GM23338 (cell line): ENCODE measurements at regions not wholly inside any gene's neighbourhood (a gene's known extent, or its start where the extent isn't known, plus 50 kb on each side); places are given as distances from the start of the nearest gene placed in this dataset.

ENCODE experiments used
- ATAC-seq: fragments of 200-7000 bp; cut with Tn5 transposase; 3 replicates; pipeline ENCODE4 v1.9.1; 2020
- DNase-seq: peaks from one replicate; pipeline ENCODE4 v3.0.0-alpha.2; 2015; ENCODE audit warnings: low spot score
- H2AFZ ChIP-seq: fragments of 200-600 bp; sonication (generic); 2 replicates; pipeline ENCODE4 v1.8.0; 2016; ENCODE audit warnings: antibody characterized with exemption, mild to moderate bottlenecking, moderate library complexity
- H3F3A ChIP-seq: fragments of 200-600 bp; sonication (generic); replicated peaks from 2 replicates; pipeline ENCODE4 v1.8.0; 2017; ENCODE audit warnings: antibody characterized with exemption, mixed run types, low read depth
- H3K27ac ChIP-seq: fragments of 200-600 bp; sonication (generic); 2 replicates; pipeline ENCODE4 v1.6.1; 2016; ENCODE audit warnings: low read depth
- H3K27me3 ChIP-seq: fragments of 200-600 bp; sonication (generic); 2 replicates; pipeline ENCODE4 v1.8.0; 2016; ENCODE audit warnings: mild to moderate bottlenecking, mixed run types, moderate library complexity; ENCODE audit not compliant: insufficient read depth
- H3K36me3 ChIP-seq: fragments of 200-600 bp; sonication (generic); 2 replicates; pipeline ENCODE4 v1.8.0; 2016; ENCODE audit warnings: mild to moderate bottlenecking; ENCODE audit not compliant: insufficient read depth
- H3K4me1 ChIP-seq: fragments of 200-600 bp; sonication (generic); 2 replicates; pipeline ENCODE4 v1.8.0; 2016; ENCODE audit warnings: mild to moderate bottlenecking, moderate library complexity; ENCODE audit not compliant: insufficient read depth
- H3K4me2 ChIP-seq: fragments of 200-600 bp; sonication (generic); 2 replicates; pipeline ENCODE4 v1.7.1; 2017; ENCODE audit warnings: mixed run types
- H3K4me3 ChIP-seq: fragments of 200-600 bp; sonication (generic); 2 replicates; pipeline ENCODE4 v1.6.1; 2016; ENCODE audit warnings: mixed run types
- H3K79me2 ChIP-seq: fragments of 200-600 bp; sonication (generic); replicated peaks from 2 replicates; pipeline ENCODE4 v1.8.0; 2017; ENCODE audit warnings: mild to moderate bottlenecking; ENCODE audit not compliant: insufficient read depth
- H3K9me2 ChIP-seq: fragments of 200-600 bp; sonication (generic); 2 replicates; pipeline ENCODE4 v1.8.0; 2017; ENCODE audit not compliant: insufficient read depth
- H4K20me1 ChIP-seq: fragments of 200-600 bp; sonication (generic); replicated peaks from 2 replicates; pipeline ENCODE4 v1.8.0; 2017; ENCODE audit warnings: mild to moderate bottlenecking; ENCODE audit not compliant: insufficient read depth
- H3K27ac Mint-ChIP-seq: 2 replicates; pipeline ENCODE4 v1.8.0; 2020; ENCODE audit warnings: inconsistent platforms, mild to moderate bottlenecking, moderate library complexity, mixed read lengths
- H3K27me3 Mint-ChIP-seq: 3 replicates; pipeline ENCODE4 v1.8.0; 2022; ENCODE audit warnings: low read depth, mild to moderate bottlenecking, moderate library complexity, mixed read lengths, inconsistent platforms; ENCODE audit not compliant: insufficient read depth, poor library complexity
- H3K36me3 Mint-ChIP-seq: 3 replicates; pipeline ENCODE4 v1.8.0; 2021; ENCODE audit warnings: low read depth, mild to moderate bottlenecking, inconsistent platforms, moderate library complexity, mixed read lengths
- H3K4me1 Mint-ChIP-seq: 3 replicates; pipeline ENCODE4 v1.8.0; 2020; ENCODE audit warnings: mild to moderate bottlenecking, inconsistent platforms, mixed read lengths
- H3K4me3 Mint-ChIP-seq: 3 replicates; pipeline ENCODE4 v1.8.0; 2021; ENCODE audit warnings: moderate library complexity, mild to moderate bottlenecking, inconsistent platforms, mixed read lengths
- H3K9me3 Mint-ChIP-seq: 3 replicates; pipeline ENCODE4 v1.8.0; 2020; ENCODE audit warnings: moderate library complexity, mild to moderate bottlenecking, inconsistent platforms, mixed read lengths
- CREB1 ChIP-seq: fragments of 250-450 bp; sonication (Bioruptor Pico); IDR thresholded peaks from 2 replicates; pipeline ENCODE4 v1.5.0; 2020; ENCODE audit warnings: low read depth, mild to moderate bottlenecking, moderate library complexity
- ETS1 ChIP-seq: IDR thresholded peaks from 2 replicates; pipeline ENCODE4 v1.6.1; 2016; ENCODE audit warnings: antibody characterized with exemption
- EZH2 ChIP-seq: fragments of 200-600 bp; sonication (generic); IDR thresholded peaks from one replicate; pipeline ENCODE4 v1.8.0; 2017; ENCODE audit warnings: antibody characterized with exemption, mild to moderate bottlenecking, low read depth; ENCODE audit not compliant: unreplicated experiment
- EZH2phosphoT487 ChIP-seq: fragments of 200-600 bp; sonication (generic); IDR thresholded peaks from one replicate; pipeline ENCODE4 v1.8.1; 2018; ENCODE audit warnings: antibody characterized with exemption; ENCODE audit not compliant: unreplicated experiment
- JUNB ChIP-seq: IDR thresholded peaks from one replicate; pipeline ENCODE4 v1.6.1; 2016; ENCODE audit warnings: antibody characterized with exemption; ENCODE audit not compliant: unreplicated experiment
- NANOG ChIP-seq: IDR thresholded peaks from 2 replicates; pipeline ENCODE4 v1.6.1; 2016; ENCODE audit warnings: antibody characterized with exemption, borderline replicate concordance
- POLR2AphosphoS5 ChIP-seq: IDR thresholded peaks from 2 replicates; pipeline ENCODE4 v1.6.1; 2016; ENCODE audit warnings: antibody characterized with exemption, low read depth
- STAT1 ChIP-seq: IDR thresholded peaks from one replicate; pipeline ENCODE4 v1.6.1; 2016; ENCODE audit warnings: antibody characterized with exemption; ENCODE audit not compliant: unreplicated experiment
- ZNF114 ChIP-seq: fragments of 250-450 bp; sonication (Bioruptor Pico); IDR thresholded peaks from 2 replicates; pipeline ENCODE4 v1.5.0; 2020; ENCODE audit warnings: mild to moderate bottlenecking, moderate library complexity
- ZNF331 ChIP-seq: fragments of 250-450 bp; sonication (Bioruptor Pico); IDR thresholded peaks from 2 replicates; pipeline ENCODE4 v1.5.0; 2020; ENCODE audit warnings: low read depth, mild to moderate bottlenecking, moderate library complexity
- TF ChIP-seq, protein P1 (sequence below): IDR thresholded peaks from one replicate; pipeline ENCODE4 v1.6.1; 2018; ENCODE audit warnings: antibody characterized with exemption; ENCODE audit not compliant: unreplicated experiment
- TF ChIP-seq, protein P2 (sequence below): fragments of 250-450 bp; sonication (Bioruptor Pico); IDR thresholded peaks from 2 replicates; pipeline ENCODE4 v1.5.0; 2020; ENCODE audit warnings: mild to moderate bottlenecking, moderate library complexity
- TF ChIP-seq, protein P3 (sequence below), 2 experiments: fragments of 200-600 bp in 1 of 2; sonication (generic) in 1 of 2; conservative IDR thresholded peaks; 2 replicates each; pipeline versions ENCODE4 v1.5.1 to v1.6.1; 2016 to 2017; ENCODE audit warnings: antibody characterized with exemption in 2 of 2, low read depth in 2 of 2, mild to moderate bottlenecking in 2 of 2, moderate library complexity in 1 of 2

- DNase-seq (no peak), ATAC-seq (no peak)
- no peak overlapping the region for H3K4me3 Mint-ChIP-seq
- no peaks in the 10 kb centered on the region; the same call in 2 of the 3 replicates for H3K9me3 Mint-ChIP-seq
- Histone ChIP-seq H4K20me1 (no peaks in the 10 kb centered on the region), H3K4me3 (no peak overlapping the region), H3K36me3 (no peaks in the 10 kb centered on the region), H3K79me2 (no peaks in the 10 kb centered on the region), H3K4me1 (no peaks in the 10 kb centered on the region; the same call in 1 of the 2 replicates), H3K27ac (no peak overlapping the region), H3K9me2 (no peaks in the 10 kb centered on the region), H3F3A (no peaks in the 10 kb centered on the region), H2AFZ (no peak overlapping the region), H3K27me3 (no peaks in the 10 kb centered on the region), H3K4me2 (no peak overlapping the region)
- TF ChIP-seq STAT1 (no peak), ZNF331 (no peak), NANOG (no peak), EZH2phosphoT487 (no peak), JUNB (no peak), ETS1 (no peak), POLR2AphosphoS5 (no peak), CREB1 (no peak), ZNF114 (CRISPR knock-in tag) (no peak), EZH2 (no peak)
- TF ChIP-seq, protein P1, sequence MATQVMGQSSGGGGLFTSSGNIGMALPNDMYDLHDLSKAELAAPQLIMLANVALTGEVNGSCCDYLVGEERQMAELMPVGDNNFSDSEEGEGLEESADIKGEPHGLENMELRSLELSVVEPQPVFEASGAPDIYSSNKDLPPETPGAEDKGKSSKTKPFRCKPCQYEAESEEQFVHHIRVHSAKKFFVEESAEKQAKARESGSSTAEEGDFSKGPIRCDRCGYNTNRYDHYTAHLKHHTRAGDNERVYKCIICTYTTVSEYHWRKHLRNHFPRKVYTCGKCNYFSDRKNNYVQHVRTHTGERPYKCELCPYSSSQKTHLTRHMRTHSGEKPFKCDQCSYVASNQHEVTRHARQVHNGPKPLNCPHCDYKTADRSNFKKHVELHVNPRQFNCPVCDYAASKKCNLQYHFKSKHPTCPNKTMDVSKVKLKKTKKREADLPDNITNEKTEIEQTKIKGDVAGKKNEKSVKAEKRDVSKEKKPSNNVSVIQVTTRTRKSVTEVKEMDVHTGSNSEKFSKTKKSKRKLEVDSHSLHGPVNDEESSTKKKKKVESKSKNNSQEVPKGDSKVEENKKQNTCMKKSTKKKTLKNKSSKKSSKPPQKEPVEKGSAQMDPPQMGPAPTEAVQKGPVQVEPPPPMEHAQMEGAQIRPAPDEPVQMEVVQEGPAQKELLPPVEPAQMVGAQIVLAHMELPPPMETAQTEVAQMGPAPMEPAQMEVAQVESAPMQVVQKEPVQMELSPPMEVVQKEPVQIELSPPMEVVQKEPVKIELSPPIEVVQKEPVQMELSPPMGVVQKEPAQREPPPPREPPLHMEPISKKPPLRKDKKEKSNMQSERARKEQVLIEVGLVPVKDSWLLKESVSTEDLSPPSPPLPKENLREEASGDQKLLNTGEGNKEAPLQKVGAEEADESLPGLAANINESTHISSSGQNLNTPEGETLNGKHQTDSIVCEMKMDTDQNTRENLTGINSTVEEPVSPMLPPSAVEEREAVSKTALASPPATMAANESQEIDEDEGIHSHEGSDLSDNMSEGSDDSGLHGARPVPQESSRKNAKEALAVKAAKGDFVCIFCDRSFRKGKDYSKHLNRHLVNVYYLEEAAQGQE, result no peak
- TF ChIP-seq, protein P2, sequence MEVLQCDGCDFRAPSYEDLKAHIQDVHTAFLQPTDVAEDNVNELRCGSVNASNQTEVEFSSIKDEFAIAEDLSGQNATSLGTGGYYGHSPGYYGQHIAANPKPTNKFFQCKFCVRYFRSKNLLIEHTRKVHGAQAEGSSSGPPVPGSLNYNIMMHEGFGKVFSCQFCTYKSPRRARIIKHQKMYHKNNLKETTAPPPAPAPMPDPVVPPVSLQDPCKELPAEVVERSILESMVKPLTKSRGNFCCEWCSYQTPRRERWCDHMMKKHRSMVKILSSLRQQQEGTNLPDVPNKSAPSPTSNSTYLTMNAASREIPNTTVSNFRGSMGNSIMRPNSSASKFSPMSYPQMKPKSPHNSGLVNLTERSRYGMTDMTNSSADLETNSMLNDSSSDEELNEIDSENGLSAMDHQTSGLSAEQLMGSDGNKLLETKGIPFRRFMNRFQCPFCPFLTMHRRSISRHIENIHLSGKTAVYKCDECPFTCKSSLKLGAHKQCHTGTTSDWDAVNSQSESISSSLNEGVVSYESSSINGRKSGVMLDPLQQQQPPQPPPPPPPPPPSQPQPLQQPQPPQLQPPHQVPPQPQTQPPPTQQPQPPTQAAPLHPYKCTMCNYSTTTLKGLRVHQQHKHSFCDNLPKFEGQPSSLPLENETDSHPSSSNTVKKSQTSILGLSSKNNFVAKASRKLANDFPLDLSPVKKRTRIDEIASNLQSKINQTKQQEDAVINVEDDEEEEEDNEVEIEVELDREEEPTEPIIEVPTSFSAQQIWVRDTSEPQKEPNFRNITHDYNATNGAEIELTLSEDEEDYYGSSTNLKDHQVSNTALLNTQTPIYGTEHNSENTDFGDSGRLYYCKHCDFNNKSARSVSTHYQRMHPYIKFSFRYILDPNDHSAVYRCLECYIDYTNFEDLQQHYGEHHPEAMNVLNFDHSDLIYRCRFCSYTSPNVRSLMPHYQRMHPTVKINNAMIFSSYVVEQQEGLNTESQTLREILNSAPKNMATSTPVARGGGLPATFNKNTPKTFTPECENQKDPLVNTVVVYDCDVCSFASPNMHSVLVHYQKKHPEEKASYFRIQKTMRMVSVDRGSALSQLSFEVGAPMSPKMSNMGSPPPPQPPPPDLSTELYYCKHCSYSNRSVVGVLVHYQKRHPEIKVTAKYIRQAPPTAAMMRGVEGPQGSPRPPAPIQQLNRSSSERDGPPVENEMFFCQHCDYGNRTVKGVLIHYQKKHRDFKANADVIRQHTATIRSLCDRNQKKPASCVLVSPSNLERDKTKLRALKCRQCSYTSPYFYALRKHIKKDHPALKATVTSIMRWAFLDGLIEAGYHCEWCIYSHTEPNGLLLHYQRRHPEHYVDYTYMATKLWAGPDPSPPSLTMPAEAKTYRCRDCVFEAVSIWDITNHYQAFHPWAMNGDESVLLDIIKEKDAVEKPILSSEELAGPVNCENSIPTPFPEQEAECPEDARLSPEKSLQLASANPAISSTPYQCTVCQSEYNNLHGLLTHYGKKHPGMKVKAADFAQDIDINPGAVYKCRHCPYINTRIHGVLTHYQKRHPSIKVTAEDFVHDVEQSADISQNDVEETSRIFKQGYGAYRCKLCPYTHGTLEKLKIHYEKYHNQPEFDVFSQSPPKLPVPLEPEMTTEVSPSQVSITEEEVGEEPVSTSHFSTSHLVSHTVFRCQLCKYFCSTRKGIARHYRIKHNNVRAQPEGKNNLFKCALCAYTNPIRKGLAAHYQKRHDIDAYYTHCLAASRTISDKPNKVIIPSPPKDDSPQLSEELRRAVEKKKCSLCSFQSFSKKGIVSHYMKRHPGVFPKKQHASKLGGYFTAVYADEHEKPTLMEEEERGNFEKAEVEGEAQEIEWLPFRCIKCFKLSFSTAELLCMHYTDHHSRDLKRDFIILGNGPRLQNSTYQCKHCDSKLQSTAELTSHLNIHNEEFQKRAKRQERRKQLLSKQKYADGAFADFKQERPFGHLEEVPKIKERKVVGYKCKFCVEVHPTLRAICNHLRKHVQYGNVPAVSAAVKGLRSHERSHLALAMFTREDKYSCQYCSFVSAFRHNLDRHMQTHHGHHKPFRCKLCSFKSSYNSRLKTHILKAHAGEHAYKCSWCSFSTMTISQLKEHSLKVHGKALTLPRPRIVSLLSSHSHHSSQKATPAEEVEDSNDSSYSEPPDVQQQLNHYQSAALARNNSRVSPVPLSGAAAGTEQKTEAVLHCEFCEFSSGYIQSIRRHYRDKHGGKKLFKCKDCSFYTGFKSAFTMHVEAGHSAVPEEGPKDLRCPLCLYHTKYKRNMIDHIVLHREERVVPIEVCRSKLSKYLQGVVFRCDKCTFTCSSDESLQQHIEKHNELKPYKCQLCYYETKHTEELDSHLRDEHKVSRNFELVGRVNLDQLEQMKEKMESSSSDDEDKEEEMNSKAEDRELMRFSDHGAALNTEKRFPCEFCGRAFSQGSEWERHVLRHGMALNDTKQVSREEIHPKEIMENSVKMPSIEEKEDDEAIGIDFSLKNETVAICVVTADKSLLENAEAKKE (CRISPR knock-in tag), result no peak
- TF ChIP-seq, protein P3, sequence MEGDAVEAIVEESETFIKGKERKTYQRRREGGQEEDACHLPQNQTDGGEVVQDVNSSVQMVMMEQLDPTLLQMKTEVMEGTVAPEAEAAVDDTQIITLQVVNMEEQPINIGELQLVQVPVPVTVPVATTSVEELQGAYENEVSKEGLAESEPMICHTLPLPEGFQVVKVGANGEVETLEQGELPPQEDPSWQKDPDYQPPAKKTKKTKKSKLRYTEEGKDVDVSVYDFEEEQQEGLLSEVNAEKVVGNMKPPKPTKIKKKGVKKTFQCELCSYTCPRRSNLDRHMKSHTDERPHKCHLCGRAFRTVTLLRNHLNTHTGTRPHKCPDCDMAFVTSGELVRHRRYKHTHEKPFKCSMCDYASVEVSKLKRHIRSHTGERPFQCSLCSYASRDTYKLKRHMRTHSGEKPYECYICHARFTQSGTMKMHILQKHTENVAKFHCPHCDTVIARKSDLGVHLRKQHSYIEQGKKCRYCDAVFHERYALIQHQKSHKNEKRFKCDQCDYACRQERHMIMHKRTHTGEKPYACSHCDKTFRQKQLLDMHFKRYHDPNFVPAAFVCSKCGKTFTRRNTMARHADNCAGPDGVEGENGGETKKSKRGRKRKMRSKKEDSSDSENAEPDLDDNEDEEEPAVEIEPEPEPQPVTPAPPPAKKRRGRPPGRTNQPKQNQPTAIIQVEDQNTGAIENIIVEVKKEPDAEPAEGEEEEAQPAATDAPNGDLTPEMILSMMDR (conservative IDR thresholded peaks at IDR 0.05; ENCODE audit: low read depth in 2 of 2), result no peak
- no peaks in the 10 kb centered on the region for H3K36me3 Mint-ChIP-seq
- peaks cover 3% of the 10 kb centered on the region for H3K27me3 Mint-ChIP-seq
- no peak overlapping the region for H3K27ac Mint-ChIP-seq
- peaks cover 9% of the 10 kb centered on the region; the same call in 2 of the 3 replicates for H3K4me1 Mint-ChIP-seq
Observed at GRCh38 chrX:69074726-69075125, 90.5 kb downstream of the PJA1 start.
